ENCODE measurements at regions not wholly inside any gene's neighbourhood (a gene's known extent, or its start where the extent isn't known, plus 50 kb on each side); places are given as distances from the start of the nearest gene placed in this dataset.

GRCh38 chr20:12293900-12294299 is 376.2 kb downstream of the BTBD3 start:
- TF ChIP-seq CTCF (IDR thresholded peaks at IDR 0.05) (no peak), POLR2A (IDR thresholded peaks at IDR 0.05) (no peak), POLR2AphosphoS5 (IDR thresholded peaks at IDR 0.05; ENCODE audit: insufficient read depth in 1 of 2, low read depth in 1 of 2) (no peak)

Data from vagina (tissue), 2 donors.